HG02610 (cell line): ENCODE measurements at regions not wholly inside any gene's neighbourhood (a gene's known extent, or its start where the extent isn't known, plus 50 kb on each side); places are given as distances from the start of the nearest gene placed in this dataset.

Source experiments
- ATAC-seq: cut with Tn5 transposase; IDR thresholded peaks from one replicate; pipeline ENCODE4 v1.9.1; 2021; ENCODE audit warnings: mild to moderate bottlenecking, moderate library complexity; ENCODE audit not compliant: unreplicated experiment

DNA sequence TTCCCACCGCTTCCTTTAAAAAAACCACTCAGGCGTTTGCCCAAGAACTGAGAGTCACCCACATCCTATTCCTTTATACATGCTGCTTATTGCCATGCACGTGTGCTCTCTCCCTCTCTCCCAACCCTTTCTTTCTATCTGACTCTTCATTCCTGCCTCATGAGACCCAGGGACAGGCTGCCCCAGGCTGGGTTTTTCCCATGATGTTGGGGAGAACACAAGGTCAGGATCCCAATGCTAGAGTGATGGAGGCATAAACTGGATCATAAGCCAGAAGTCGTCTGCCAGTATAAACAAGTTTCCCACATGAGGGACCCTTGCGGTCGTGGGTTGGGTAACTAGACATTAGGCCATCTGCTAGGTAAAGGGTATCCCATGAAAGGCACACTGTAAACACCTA is 64.9 kb downstream of the CD2 start:
- no peak for ATAC-seq

DNA sequence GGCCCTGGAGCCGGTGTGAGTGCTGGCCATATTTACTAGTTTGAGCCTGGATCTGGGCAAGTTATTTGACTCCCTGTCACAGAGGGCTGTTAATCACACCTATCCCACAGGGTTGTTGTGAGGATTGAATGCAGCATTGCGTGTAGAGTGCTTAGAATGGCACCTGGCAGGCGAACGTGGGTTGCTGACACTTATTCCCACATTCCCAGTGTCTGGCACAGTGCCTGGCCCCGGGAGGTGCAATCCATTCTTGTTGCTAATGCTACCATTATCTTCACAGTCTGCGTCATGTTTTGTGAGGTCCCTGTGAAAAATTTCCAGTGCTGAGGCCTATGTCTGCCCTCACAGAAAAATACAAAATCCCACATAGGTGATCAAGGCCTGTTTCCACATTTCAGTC is 66.1 kb downstream of the CD2 start:
- no peak for ATAC-seq

DNA sequence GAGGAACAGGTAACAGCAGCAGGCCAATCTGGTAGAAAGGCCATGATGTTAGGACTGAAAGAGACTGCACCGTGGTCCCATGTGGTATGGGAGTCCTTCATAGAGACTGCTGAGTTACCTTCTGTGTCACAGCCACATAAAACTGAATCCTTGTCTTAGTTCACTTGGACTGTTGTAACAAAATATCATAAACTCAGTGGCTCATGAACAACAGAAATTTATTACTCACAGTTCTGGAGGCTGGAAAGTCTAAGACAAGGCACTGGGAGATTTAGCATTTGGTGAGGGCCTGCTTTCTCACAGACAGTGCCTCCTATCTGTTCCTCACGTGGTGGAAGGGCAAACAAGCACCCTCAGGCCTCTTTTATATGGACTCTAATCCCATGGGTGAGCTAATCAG is 67.5 kb downstream of the CD2 start:
- ATAC-seq, result no peak

- no peak for ATAC-seq
These were observed 70.5 kb downstream of the CD2 start for GRCh38 chr1:116824631-116825206.

- ATAC-seq, result no peak
These were observed 71.0 kb downstream of the CD2 start for GRCh38 chr1:116825207-116825719.

GRCh38 chr1:116825720-116826438 is 71.6 kb downstream of the CD2 start:
- no peak for ATAC-seq

GRCh38 chr1:116826818-116827606 is 72.8 kb downstream of the CD2 start:
- ATAC-seq, result peak; percentile 89

- ATAC-seq, result no peak
These were observed 73.4 kb downstream of the CD2 start for GRCh38 chr1:116827607-116828105.

GRCh38 chr1:116832308-116832931 is 77.3 kb upstream of the PTGFRN start:
- no peak for ATAC-seq

DNA sequence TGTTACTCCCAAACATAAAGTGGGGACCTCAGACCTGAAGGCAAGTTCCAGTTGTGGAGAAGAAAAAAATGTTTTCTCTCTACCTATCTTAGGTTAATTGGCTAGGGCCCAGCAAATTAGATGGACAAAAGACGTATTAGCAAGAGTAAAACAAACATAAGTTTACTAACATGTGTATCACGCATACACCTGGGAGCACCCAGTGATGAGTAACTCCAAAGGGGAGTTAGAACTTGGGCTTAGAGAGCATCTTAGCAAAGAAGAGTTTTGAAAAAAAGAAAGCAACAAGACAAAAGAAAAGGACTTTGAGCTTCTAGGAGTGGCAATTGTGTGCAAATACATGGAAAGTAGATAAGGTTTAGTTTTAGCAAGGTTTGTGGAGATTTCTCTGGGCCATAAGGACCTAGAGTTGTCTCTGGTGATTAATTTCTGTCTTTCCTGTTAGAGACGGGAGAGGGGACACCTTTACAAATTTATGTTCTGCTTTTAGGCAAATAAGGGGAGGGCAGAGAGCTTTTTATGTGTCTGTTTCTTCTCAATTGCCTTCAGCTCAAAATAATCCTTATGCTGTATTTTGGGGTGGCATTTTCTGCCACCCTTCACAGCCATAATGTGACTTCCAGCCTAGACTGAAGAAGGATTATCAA is 76.7 kb upstream of the PTGFRN start:
- ATAC-seq, result no peak

- no peak for ATAC-seq
These were observed 76.0 kb upstream of the PTGFRN start for GRCh38 chr1:116833718-116834117.

DNA sequence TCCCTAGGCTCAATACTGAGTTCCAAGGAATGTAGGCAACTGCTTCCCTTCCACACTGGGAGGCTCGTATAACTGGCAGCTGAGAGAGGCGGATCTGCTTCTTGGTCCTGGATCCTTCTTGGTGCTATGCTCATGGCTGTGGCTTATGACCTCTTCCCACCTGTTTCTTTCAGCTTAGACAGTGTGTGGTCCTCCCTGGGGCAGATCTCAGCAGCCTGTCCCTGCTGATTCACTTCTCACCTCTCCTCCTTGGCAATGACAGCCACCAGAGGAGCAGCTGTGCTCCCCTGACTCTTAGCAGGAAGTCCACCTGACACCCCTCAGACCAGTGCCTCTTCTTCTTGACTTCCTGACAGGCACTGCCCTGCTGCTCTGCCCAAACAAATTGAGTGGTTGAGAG is 75.1 kb upstream of the PTGFRN start:
- ATAC-seq, result no peak

- ATAC-seq, result no peak
These were observed 74.6 kb upstream of the PTGFRN start for GRCh38 chr1:116835161-116835560.

- no peak for ATAC-seq
These were observed 73.6 kb upstream of the PTGFRN start for GRCh38 chr1:116836099-116836498.

GRCh38 chr1:116841569-116842344 is 68.0 kb upstream of the PTGFRN start:
- no peak for ATAC-seq

DNA sequence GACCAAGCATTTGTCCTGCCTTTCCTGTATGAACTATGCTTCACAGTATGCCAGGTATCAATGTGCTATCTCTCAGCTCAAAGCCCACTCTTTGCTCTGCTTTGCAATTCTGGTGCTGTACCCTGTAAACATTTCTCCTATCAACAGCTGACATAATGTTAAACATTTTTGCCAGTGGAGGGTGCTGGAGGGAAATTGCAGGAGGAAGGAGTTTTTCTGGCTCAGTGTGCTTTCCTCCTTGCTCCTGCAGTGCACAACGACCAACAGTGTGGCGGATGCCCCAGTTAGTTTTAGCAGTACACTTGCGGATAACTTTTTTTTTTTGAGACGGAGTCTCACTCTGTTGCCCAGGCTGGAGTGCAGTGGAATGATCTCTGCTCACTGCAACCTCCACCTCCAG is 67.1 kb upstream of the PTGFRN start:
- ATAC-seq, result no peak

- ATAC-seq, result no peak
These were observed 64.9 kb upstream of the PTGFRN start for GRCh38 chr1:116844775-116845174.

DNA sequence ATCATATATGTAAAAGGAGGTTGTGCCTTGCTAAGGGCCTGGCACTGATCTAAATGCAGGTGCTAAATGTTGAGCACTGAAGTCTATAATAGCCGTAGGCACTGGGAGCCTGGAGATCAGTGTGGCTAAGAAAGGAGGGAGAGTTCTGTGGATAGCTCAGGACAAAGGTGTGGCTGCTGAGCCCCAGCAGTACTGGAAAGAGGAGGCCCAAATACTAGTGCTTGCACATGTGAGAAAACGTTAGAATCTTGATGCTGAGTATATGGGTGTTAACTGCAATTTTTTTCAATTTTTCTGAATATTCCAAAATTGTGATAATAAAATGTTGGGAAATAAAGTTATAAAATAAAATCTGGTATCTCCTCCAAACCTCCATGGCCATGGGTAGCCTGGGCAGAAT is 62.5 kb upstream of the PTGFRN start:
- no peak for ATAC-seq

DNA sequence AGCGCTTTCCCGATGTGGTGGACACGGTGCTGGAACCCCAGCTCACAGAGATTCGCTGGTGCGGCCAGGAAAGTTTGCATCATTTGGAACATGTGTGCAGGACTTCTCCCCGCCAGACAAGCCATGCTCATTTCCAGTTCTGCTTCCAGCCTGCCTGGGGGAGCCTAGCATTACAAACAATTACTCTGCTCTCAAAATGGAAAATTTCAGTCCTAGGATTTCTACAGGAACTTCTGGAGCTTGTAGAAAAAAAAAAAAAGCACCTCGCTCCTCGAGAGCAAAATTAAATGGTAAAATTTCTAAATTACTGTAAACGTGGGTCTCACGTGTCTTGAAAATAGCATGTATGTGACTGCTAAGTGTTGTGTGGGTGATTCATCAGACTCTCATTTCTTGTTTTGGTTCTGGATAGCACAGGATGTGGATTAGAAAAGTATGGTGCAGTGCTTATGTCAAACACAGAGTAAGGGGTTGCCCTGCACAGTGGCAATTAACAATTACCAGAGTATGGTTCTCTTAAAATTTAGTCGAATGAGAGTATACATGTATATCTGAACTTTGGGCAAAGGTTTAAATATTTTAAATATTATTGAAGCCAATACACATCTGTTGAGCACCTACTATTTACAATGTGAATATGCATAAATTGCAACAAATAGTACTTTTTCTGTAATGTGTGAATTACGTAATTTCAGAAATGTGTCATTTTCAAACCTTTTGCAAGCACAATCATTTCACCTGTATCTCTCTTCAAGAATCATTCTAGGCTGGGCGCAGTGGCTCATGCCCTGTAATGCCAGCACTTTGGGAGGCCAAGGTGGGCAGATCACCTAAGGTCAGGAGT is 61.8 kb upstream of the PTGFRN start:
- peak; percentile 61 for ATAC-seq
